Kidney capillary endothelial cell (primary cell): ENCODE measurements at regions not wholly inside any gene's neighbourhood (a gene's known extent, or its start where the extent isn't known, plus 50 kb on each side); places are given as distances from the start of the nearest gene placed in this dataset.

Source experiments
- DNase-seq: peaks from one replicate; pipeline ENCODE4 v3.0.0-alpha.2; 2018; ENCODE audit warnings: low spot score

- no peak for DNase-seq
These were observed 55.3 kb upstream of the POM121L12 start for GRCh38 chr7:52980129-52980528.

- no peak for DNase-seq
These were observed 62.3 kb upstream of the POM121L12 start for GRCh38 chr7:52973126-52973525.

DNA sequence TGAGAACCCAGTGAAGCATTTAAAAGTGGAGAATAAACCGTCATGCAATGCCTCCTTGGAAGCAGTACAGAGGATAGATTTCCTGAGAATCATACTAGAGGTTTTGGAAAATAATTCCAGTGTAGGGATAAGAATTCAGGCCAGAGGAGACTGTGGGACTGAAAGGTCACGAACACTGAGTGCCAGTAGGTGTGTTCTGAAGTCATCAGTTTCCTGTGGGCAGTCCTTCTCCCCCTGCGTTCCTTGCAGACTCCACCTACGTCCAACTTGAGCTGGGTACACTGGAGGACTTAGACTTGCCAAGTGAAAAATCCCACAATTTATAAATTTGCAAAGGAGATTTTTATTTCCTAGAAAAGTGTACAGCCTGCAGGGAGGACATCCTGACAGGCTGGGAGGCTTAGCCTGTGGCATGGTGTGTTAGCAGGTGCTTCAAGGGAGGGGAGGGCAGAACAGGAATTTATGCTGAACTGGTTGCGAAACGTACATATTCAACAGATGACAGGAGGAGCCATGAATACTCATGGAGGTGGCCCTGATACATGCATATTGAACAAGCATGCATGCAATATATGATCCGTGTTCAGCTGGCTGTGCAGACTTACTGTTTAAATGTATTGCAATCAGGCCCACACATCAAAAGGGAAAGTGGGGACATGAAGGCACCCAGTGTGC, 72.9 kb upstream of the POM121L12 start:
- no peak for DNase-seq

- DNase-seq = no peak
These were observed 74.3 kb upstream of the POM121L12 start for GRCh38 chr7:52961084-52961483.

- DNase-seq = no peak
These were observed 75.4 kb upstream of the POM121L12 start for GRCh38 chr7:52959878-52960660.

DNA sequence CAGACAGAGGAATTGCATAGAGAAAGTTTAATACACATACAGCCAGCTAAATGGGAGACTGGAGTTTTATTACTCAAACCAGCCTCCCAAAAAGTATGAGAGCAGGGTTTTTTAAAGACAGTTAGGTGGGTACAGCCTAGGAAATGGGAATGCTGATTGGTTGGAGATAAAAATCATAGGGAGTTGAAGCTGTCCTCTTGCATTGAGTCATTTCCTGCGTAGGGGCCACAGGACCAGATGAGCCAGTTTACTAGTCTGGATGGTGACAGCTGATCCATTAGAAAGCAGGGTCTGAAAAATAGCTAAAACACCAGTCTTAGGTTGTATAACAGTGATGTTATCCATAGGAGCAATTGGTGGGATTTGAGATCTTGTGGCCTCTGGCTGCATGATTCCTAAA, 76.1 kb upstream of the POM121L12 start:
- peak; percentile 22 for DNase-seq

DNA sequence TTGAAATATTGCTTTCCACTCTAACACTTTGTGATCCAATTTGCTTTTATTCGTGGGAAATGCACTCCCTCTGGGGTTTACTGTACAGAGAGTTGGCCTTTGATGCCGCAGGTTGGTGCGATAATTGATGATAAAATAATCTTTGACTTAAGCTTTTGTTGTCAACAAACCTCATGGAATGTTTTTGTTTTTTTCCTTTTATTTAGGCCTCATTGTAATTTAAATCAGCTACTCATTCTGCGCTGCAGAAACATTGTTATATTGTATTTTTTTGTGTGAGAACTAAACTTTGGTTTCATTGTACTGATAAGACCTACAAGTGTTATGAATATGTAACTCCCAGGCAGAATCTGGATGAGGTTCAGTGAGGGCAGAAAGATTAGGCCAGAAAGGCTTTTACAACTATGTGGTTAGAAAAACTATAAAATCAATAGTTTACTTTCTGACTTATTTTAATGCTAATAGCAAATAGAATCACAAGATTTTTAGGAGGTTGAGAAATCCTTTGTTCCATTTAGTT, 76.8 kb upstream of the POM121L12 start:
- DNase-seq = no peak

- DNase-seq = peak; percentile 38
These were observed 79.0 kb upstream of the POM121L12 start for GRCh38 chr7:52956379-52956915.

DNA sequence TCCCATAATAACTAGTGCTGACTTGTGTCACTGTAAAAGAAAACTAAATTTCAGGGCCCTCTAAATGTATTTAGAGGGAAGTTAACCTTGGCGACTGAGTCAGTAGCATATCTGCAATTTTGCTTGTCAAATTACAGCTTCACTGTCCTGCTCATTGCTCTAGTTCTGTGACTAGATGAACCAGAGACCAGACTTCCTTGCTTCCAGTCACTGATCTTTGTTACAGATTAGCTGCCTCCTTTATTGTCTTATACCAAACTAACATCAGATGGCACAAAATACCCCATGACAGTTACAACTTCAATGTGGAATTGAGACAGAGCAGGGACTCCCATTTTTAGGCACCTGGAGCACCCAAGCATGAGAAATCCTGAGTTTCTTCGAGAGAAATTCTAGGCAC, 79.9 kb upstream of the POM121L12 start:
- no peak for DNase-seq

- DNase-seq = peak; percentile 64
These were observed 90.5 kb upstream of the POM121L12 start for GRCh38 chr7:52944921-52945320.

GRCh38 chr7:52940481-52940880, 95.0 kb upstream of the POM121L12 start:
- no peak for DNase-seq

DNA sequence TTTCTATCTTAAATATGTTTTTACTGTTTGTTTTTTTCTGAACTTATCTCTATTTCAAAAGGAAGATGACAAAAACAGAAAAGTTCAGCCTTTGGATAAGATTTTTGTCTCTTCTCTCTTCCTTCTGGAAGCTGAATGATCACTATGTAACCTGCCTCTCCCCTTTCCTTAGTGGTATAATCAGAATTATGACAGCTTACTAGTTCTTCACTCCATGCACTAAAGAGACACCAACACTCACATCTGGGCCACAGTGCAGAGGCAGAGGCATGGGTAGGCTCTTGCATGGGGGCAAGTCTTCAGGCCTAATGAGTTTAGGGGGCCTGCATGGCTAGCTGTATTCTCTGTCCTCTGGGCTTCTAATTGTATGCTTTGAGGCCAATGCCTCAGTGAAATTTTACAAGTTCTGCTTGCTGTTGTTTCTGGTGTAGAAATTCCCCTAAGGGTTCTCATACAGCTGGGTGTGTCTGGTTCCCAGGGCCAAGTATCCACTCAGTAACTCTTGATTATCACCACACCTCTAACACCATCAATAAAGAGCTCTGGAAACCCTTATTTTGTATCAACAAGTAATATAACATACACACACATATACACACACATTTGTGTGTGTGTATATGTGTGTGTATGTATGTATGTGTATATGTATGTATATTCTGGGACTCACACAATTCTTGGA, 96.8 kb upstream of the POM121L12 start:
- DNase-seq = no peak

DNA sequence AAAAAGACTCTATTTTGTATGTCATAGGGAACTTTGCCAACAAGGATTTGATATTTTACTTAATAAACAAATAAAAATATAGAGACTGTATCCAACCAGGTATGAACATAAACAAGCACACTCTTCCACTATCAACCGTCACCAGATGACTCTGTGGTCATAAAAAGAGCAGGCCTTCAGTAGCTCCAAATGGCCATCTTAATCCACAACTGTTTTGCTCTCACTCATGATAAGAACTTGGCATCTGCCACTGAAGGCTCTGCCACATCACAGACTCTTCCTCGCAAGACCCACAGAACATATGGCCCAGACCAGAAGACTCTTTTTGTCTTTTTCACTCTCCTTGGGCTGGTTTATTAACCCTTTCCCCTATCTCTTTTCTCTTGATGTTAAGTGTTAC, 98.7 kb upstream of the POM121L12 start:
- DNase-seq = no peak

DNA sequence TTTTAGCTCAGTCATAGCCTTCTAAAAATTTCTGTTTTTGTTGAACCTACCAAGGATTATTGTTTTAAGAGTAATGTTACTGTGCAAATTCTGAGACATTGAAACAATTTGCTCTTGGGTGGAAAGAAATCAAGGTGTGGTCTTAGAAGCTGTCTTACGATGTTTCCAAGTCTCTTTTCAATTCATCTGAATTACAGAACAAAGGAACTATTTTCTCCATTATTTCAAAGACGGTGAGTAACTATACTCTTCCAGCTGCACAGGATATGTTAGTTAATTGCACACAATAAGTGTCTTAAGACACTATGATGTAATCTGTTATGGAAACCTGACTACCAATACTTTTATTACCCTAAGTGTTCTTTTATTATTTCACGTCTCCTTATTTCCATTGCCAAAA, 106.8 kb upstream of the POM121L12 start:
- DNase-seq = peak; percentile 61

- no peak for DNase-seq
These were observed 110.1 kb upstream of the POM121L12 start for GRCh38 chr7:52925332-52925731.

- DNase-seq = no peak
These were observed 114.5 kb upstream of the POM121L12 start for GRCh38 chr7:52920977-52921376.

DNA sequence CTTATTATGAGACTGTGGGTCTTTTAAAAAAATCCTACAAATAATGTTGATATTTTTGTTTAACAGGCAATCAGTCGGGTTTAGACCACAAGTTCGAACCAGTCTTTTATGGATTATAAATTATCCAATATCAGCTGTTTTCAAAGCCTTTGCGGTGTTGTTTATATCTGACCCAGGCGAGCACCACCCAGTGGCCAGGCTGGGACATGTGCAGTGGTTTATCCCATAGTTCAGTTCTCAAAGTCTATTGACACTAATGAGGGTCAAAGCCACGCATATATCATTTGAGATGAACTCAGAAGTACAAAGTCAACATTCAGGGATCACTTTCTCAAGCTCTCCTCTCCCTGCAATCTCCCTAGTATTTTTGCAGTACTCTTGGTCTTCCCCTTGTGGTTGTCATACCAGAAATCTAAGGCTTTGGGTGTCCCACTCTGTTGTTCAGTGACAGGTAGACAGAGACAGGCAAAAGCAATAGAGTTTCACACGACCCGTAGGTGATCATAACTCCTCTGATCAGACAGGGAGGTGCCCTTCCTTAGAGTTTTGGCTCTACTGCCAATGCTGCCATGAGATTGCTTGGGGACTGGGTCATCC, 117.4 kb upstream of the POM121L12 start:
- DNase-seq = no peak

GRCh38 chr7:52911795-52912194, 123.6 kb upstream of the POM121L12 start:
- DNase-seq = no peak

DNA sequence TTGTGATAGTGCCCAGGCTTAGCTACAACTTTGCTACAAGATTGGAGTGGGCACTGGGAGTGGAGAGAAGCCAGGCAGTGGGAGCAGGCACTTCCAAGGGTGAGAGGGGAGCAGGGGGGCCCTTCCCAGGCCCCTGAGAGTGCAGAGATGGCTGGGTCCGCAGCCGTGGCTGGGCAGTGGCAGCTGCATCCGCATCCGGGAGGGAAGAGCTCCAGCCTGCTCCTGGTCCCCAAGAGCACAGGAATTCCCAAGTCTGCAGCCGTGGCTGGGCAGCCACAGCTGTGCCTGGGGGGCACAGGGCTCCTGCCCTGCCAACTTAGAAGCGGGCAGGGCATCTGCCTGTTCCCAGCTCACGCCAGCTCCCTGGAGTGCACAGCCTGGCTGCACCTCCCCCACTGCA, 124.1 kb upstream of the POM121L12 start:
- no peak for DNase-seq

GRCh38 chr7:52909935-52910334, 125.5 kb upstream of the POM121L12 start:
- no peak for DNase-seq

- DNase-seq = no peak
These were observed 126.3 kb upstream of the POM121L12 start for GRCh38 chr7:52909131-52909530.

- no peak for DNase-seq
These were observed 137.7 kb upstream of the POM121L12 start for GRCh38 chr7:52897713-52898112.
